DMS153 treated with DMSO at 0.1 percent for 48 hours (cell line): ENCODE measurements at regions not wholly inside any gene's neighbourhood (a gene's known extent, or its start where the extent isn't known, plus 50 kb on each side); places are given as distances from the start of the nearest gene placed in this dataset.

Experiments
- DNase-seq: peaks from one replicate; lab custom pipeline; 2025; ENCODE audit not compliant: unreplicated experiment; lab: John Stamatoyannopoulos, UW

GRCh38 chr12:115240251-115240650 is 556.3 kb upstream of the TBX3 start:
- no peak for DNase-seq

- no peak for DNase-seq
Observed at GRCh38 chr12:115235880-115236279, 551.9 kb upstream of the TBX3 start.

GRCh38 chr12:115233891-115234543 is 550.0 kb upstream of the TBX3 start:
- no peak for DNase-seq

- DNase-seq, result no peak
Observed at GRCh38 chr12:115232455-115233156, 548.6 kb upstream of the TBX3 start.

- DNase-seq, result no peak
Observed at GRCh38 chr12:115230606-115231005, 546.6 kb upstream of the TBX3 start.

- no peak for DNase-seq
Observed at GRCh38 chr12:115229517-115229916, 545.5 kb upstream of the TBX3 start.

- no peak for DNase-seq
Observed at GRCh38 chr12:115228434-115228833, 544.5 kb upstream of the TBX3 start.

GRCh38 chr12:115227137-115227615 is 543.2 kb upstream of the TBX3 start:
- no peak for DNase-seq

GRCh38 chr12:115225845-115226244 is 541.9 kb upstream of the TBX3 start:
- no peak for DNase-seq

- DNase-seq, result no peak
Observed at GRCh38 chr12:115223991-115224390, 540.0 kb upstream of the TBX3 start.

GRCh38 chr12:115223322-115223721 is 539.3 kb upstream of the TBX3 start:
- no peak for DNase-seq

GRCh38 chr12:115222220-115222619 is 538.2 kb upstream of the TBX3 start:
- no peak for DNase-seq

GRCh38 chr12:115216301-115216700 is 532.3 kb upstream of the TBX3 start:
- DNase-seq, result no peak

- DNase-seq, result no peak
Observed at GRCh38 chr12:115215544-115215943, 531.6 kb upstream of the TBX3 start.

- DNase-seq, result no peak
Observed at GRCh38 chr12:115213538-115214016, 529.6 kb upstream of the TBX3 start.

- DNase-seq, result no peak
Observed at GRCh38 chr12:115213118-115213517, 529.1 kb upstream of the TBX3 start.

- no peak for DNase-seq
Observed at GRCh38 chr12:115212356-115212755, 528.4 kb upstream of the TBX3 start.

GRCh38 chr12:115210533-115211252 is 526.7 kb upstream of the TBX3 start:
- DNase-seq, result no peak

GRCh38 chr12:115209230-115209629 is 525.3 kb upstream of the TBX3 start:
- DNase-seq, result no peak

GRCh38 chr12:115208098-115208497 is 524.1 kb upstream of the TBX3 start:
- no peak for DNase-seq

- no peak for DNase-seq
Observed at GRCh38 chr12:115207216-115207915, 523.4 kb upstream of the TBX3 start.
